Naive B cell (primary cell): ENCODE measurements at regions not wholly inside any gene's neighbourhood (a gene's known extent, or its start where the extent isn't known, plus 50 kb on each side); places are given as distances from the start of the nearest gene placed in this dataset.

Experiments
- ATAC-seq, 2 donors: fragments of 150-1000 bp; cut with Tn5 transposase; 2 replicates each; pipeline ENCODE4 v1.10.0; 2021; ENCODE audit warnings: low read depth in 2 of 2, mild to moderate bottlenecking in 2 of 2, moderate library complexity in 2 of 2
- DNase-seq: peaks from one replicate; pipeline ENCODE4 v3.0.0; 2022
- H3K27ac Mint-ChIP-seq, 6 donors: one replicate each; pipeline ENCODE4 v1.8.0; 2020 to 2022; ENCODE audit warnings: mild to moderate bottlenecking in 6 of 6, mixed read lengths in 6 of 6, moderate library complexity in 5 of 6, inconsistent platforms in 2 of 6
- H3K27me3 Mint-ChIP-seq, 3 donors: one replicate each; pipeline ENCODE4 v1.8.0; 2021 to 2022; ENCODE audit warnings: mixed read lengths in 3 of 3, mild to moderate bottlenecking in 1 of 3
- H3K36me3 Mint-ChIP-seq, 2 donors: one replicate each; pipeline ENCODE4 v1.8.0; 2020 to 2022; ENCODE audit warnings: mixed read lengths in 2 of 2, inconsistent platforms in 1 of 2, mild to moderate bottlenecking in 1 of 2
- H3K4me1 Mint-ChIP-seq, 3 donors: one replicate each; pipeline ENCODE4 v1.8.0; 2020 to 2022; ENCODE audit warnings: mixed read lengths in 3 of 3, inconsistent platforms in 1 of 3, mild to moderate bottlenecking in 1 of 3, moderate library complexity in 1 of 3
- H3K4me3 Mint-ChIP-seq, 8 donors: one replicate each; pipeline ENCODE4 v1.8.0; 2020 to 2022; ENCODE audit warnings: mild to moderate bottlenecking in 8 of 8, mixed read lengths in 8 of 8, moderate library complexity in 8 of 8, inconsistent platforms in 2 of 8
- H3K9me3 Mint-ChIP-seq, 7 donors: one replicate each; pipeline ENCODE4 v1.8.0; 2020 to 2022; ENCODE audit warnings: mixed read lengths in 7 of 7, mild to moderate bottlenecking in 5 of 7, inconsistent platforms in 2 of 7, moderate library complexity in 1 of 7

GRCh38 chr3:35968043-35968622 lies 328.8 kb downstream of the ARPP21 start:
- no peaks in the 10 kb centered on the region for H3K27me3 Mint-ChIP-seq
- ATAC-seq (no peak), DNase-seq (no peak)
- H3K4me1 Mint-ChIP-seq: peaks cover 5 to 6% (median 5%) of the 10 kb centered on the region in 3 donors
- no peaks in the 10 kb centered on the region for H3K36me3 Mint-ChIP-seq
- no peak overlapping the region for H3K27ac Mint-ChIP-seq
- H3K4me3 Mint-ChIP-seq: no peak overlapping the region
- H3K9me3 Mint-ChIP-seq: no peaks in the 10 kb centered on the region

GRCh38 chr3:35969406-35969805 lies 330.1 kb downstream of the ARPP21 start:
- Mint-ChIP-seq H3K36me3 (no peaks in the 10 kb centered on the region), H3K27me3 (no peaks in the 10 kb centered on the region), H3K9me3 (no peaks in the 10 kb centered on the region), H3K27ac (no peak overlapping the region), H3K4me3 (peak overlapping the region in 2 of 8 donors; percentile 5 to 56), H3K4me1 (peaks cover 5 to 6% (median 5%) of the 10 kb centered on the region in 3 donors)
- ATAC-seq (no peak), DNase-seq (no peak)

- ATAC-seq: no peak
- no peak for DNase-seq
- Mint-ChIP-seq H3K27ac (no peak overlapping the region), H3K4me3 (no peak overlapping the region), H3K9me3 (no peaks in the 10 kb centered on the region), H3K27me3 (no peaks in the 10 kb centered on the region), H3K36me3 (no peaks in the 10 kb centered on the region), H3K4me1 (peaks cover 5 to 6% (median 5%) of the 10 kb centered on the region in 3 donors)
Measured at GRCh38 chr3:35970793-35971192, 331.5 kb downstream of the ARPP21 start.

- no peaks in the 10 kb centered on the region for H3K36me3 Mint-ChIP-seq
- no peaks in the 10 kb centered on the region for H3K27me3 Mint-ChIP-seq
- H3K27ac Mint-ChIP-seq: no peak overlapping the region
- no peak overlapping the region for H3K4me3 Mint-ChIP-seq
- peaks cover 0 to 6% (median under 1%) of the 10 kb centered on the region in 3 donors for H3K4me1 Mint-ChIP-seq
- no peaks in the 10 kb centered on the region for H3K9me3 Mint-ChIP-seq
- no peak for ATAC-seq
- DNase-seq: no peak
Measured at GRCh38 chr3:35971686-35972085, 332.4 kb downstream of the ARPP21 start.

GRCh38 chr3:35974872-35975271 lies 335.5 kb downstream of the ARPP21 start:
- Mint-ChIP-seq H3K4me1 (no peaks in the 10 kb centered on the region), H3K27ac (no peak overlapping the region), H3K9me3 (no peaks in the 10 kb centered on the region), H3K27me3 (no peaks in the 10 kb centered on the region), H3K36me3 (no peaks in the 10 kb centered on the region), H3K4me3 (no peak overlapping the region)
- DNase-seq: no peak
- ATAC-seq: no peak

GRCh38 chr3:35986161-35986560 lies 346.8 kb downstream of the ARPP21 start:
- no peak overlapping the region for H3K27ac Mint-ChIP-seq
- no peak for DNase-seq
- no peaks in the 10 kb centered on the region for H3K36me3 Mint-ChIP-seq
- no peaks in the 10 kb centered on the region for H3K9me3 Mint-ChIP-seq
- no peaks in the 10 kb centered on the region for H3K4me1 Mint-ChIP-seq
- H3K27me3 Mint-ChIP-seq: no peaks in the 10 kb centered on the region
- no peak overlapping the region for H3K4me3 Mint-ChIP-seq
- no peak for ATAC-seq

- Mint-ChIP-seq H3K4me1 (no peaks in the 10 kb centered on the region), H3K4me3 (no peak overlapping the region), H3K27me3 (no peaks in the 10 kb centered on the region), H3K36me3 (no peaks in the 10 kb centered on the region), H3K27ac (no peak overlapping the region), H3K9me3 (no peaks in the 10 kb centered on the region)
- no peak for ATAC-seq
- DNase-seq: no peak
Measured at GRCh38 chr3:35987386-35987785, 348.1 kb downstream of the ARPP21 start.

GRCh38 chr3:35992041-35992440 lies 352.7 kb downstream of the ARPP21 start:
- DNase-seq (no peak), ATAC-seq (no peak)
- no peaks in the 10 kb centered on the region for H3K4me1 Mint-ChIP-seq
- H3K9me3 Mint-ChIP-seq: peaks cover 0 to 19% (median 5%) of the 10 kb centered on the region in 7 donors
- H3K4me3 Mint-ChIP-seq: no peak overlapping the region
- peaks cover 0 to 4% (median 0%) of the 10 kb centered on the region in 3 donors for H3K27me3 Mint-ChIP-seq
- no peaks in the 10 kb centered on the region for H3K36me3 Mint-ChIP-seq
- no peak overlapping the region for H3K27ac Mint-ChIP-seq

GRCh38 chr3:36011791-36012190 lies 368.5 kb upstream of the STAC start:
- Mint-ChIP-seq H3K36me3 (no peaks in the 10 kb centered on the region), H3K4me1 (no peaks in the 10 kb centered on the region), H3K27ac (no peak overlapping the region), H3K9me3 (peaks cover 5 to 13% (median 8%) of the 10 kb centered on the region in 7 donors), H3K27me3 (no peaks in the 10 kb centered on the region), H3K4me3 (no peak overlapping the region)
- no peak for DNase-seq
- no peak for ATAC-seq

- no peaks in the 10 kb centered on the region for H3K36me3 Mint-ChIP-seq
- H3K9me3 Mint-ChIP-seq: peaks cover 0 to 7% (median 3%) of the 10 kb centered on the region in 7 donors
- DNase-seq (no peak), ATAC-seq (no peak)
- H3K4me1 Mint-ChIP-seq: no peaks in the 10 kb centered on the region
- H3K27me3 Mint-ChIP-seq: no peaks in the 10 kb centered on the region
- no peak overlapping the region for H3K27ac Mint-ChIP-seq
- no peak overlapping the region for H3K4me3 Mint-ChIP-seq
Measured at GRCh38 chr3:36013425-36013824, 366.9 kb upstream of the STAC start.

- H3K4me3 Mint-ChIP-seq: no peak overlapping the region
Measured at GRCh38 chr3:36025232-36025631, 355.1 kb upstream of the STAC start.

GRCh38 chr3:36032180-36033047 lies 347.9 kb upstream of the STAC start:
- Mint-ChIP-seq H3K9me3 (peaks cover 4 to 41% (median 17%) of the 10 kb centered on the region in 7 donors), H3K36me3 (no peaks in the 10 kb centered on the region), H3K27ac (no peak overlapping the region), H3K27me3 (peaks cover 0 to 11% (median 0%) of the 10 kb centered on the region in 3 donors), H3K4me3 (no peak overlapping the region), H3K4me1 (no peaks in the 10 kb centered on the region)
- DNase-seq: no peak
- no peak for ATAC-seq

More at GRCh38 chr3:36025232-36025631, 355.1 kb upstream of the STAC start:
- ATAC-seq (no peak), DNase-seq (no peak)
- H3K4me1 Mint-ChIP-seq: no peaks in the 10 kb centered on the region
- peaks cover 0 to 15% (median 0%) of the 10 kb centered on the region in 3 donors for H3K27me3 Mint-ChIP-seq
- H3K27ac Mint-ChIP-seq: no peak overlapping the region
- no peaks in the 10 kb centered on the region for H3K36me3 Mint-ChIP-seq
- H3K9me3 Mint-ChIP-seq: peaks cover 3 to 30% (median 6%) of the 10 kb centered on the region in 7 donors

GRCh38 chr3:36058404-36059030 lies 321.8 kb upstream of the STAC start:
- DNase-seq (no peak), ATAC-seq (no peak)
- Mint-ChIP-seq H3K4me1 (no peaks in the 10 kb centered on the region), H3K36me3 (no peaks in the 10 kb centered on the region), H3K27me3 (peaks cover 0 to 17% (median 0%) of the 10 kb centered on the region in 3 donors), H3K4me3 (no peak overlapping the region), H3K9me3 (peaks cover 0 to 8% (median 0%) of the 10 kb centered on the region in 7 donors), H3K27ac (no peak overlapping the region)

GRCh38 chr3:36060950-36061349 lies 319.4 kb upstream of the STAC start:
- Mint-ChIP-seq H3K27ac (no peak overlapping the region), H3K9me3 (peaks cover 0 to 8% (median 0%) of the 10 kb centered on the region in 7 donors), H3K27me3 (peaks cover 0 to under 1% (median under 1%) of the 10 kb centered on the region in 3 donors), H3K4me3 (no peak overlapping the region), H3K4me1 (no peaks in the 10 kb centered on the region), H3K36me3 (no peaks in the 10 kb centered on the region)
- ATAC-seq (no peak), DNase-seq (no peak)
